ENCODE measurements at regions not wholly inside any gene's neighbourhood (a gene's known extent, or its start where the extent isn't known, plus 50 kb on each side); places are given as distances from the start of the nearest gene placed in this dataset.

GRCh38 chr1:221468546-221468945, 273.3 kb downstream of the DUSP10 start:
- Histone ChIP-seq H3K9me3 (ENCODE audit: severe bottlenecking) (no peaks in the 10 kb centered on the region), H3K4me1 (ENCODE audit: insufficient read depth, poor library complexity, severe bottlenecking) (no peaks in the 10 kb centered on the region), H3K27me3 (ENCODE audit: insufficient read depth, poor library complexity, severe bottlenecking) (no peaks in the 10 kb centered on the region), H3K36me3 (ENCODE audit: low read depth) (no peaks in the 10 kb centered on the region), H3K4me3 (ENCODE audit: severe bottlenecking) (no peak overlapping the region), H3K27ac (ENCODE audit: poor library complexity, severe bottlenecking) (no peak overlapping the region)
- DNase-seq (ENCODE audit: low spot score) (no peak), ATAC-seq (ENCODE audit: low read depth) (no peak)
- TF ChIP-seq CTCF (IDR thresholded peaks at IDR 0.05; ENCODE audit: poor library complexity, severe bottlenecking) = no peak

GRCh38 chr1:221469476-221469875, 272.4 kb downstream of the DUSP10 start:
- Histone ChIP-seq H3K27ac (ENCODE audit: poor library complexity, severe bottlenecking) (no peak overlapping the region), H3K27me3 (ENCODE audit: insufficient read depth, poor library complexity, severe bottlenecking) (no peaks in the 10 kb centered on the region), H3K4me3 (ENCODE audit: severe bottlenecking) (no peak overlapping the region), H3K9me3 (ENCODE audit: severe bottlenecking) (no peaks in the 10 kb centered on the region), H3K36me3 (ENCODE audit: low read depth) (no peaks in the 10 kb centered on the region), H3K4me1 (ENCODE audit: insufficient read depth, poor library complexity, severe bottlenecking) (no peaks in the 10 kb centered on the region)
- no peak for DNase-seq (ENCODE audit: low spot score)
- TF ChIP-seq CTCF (IDR thresholded peaks at IDR 0.05; ENCODE audit: poor library complexity, severe bottlenecking) = no peak
- no peak for ATAC-seq (ENCODE audit: low read depth)

- H3K27me3 ChIP-seq (ENCODE audit: insufficient read depth, poor library complexity, severe bottlenecking) = no peaks in the 10 kb centered on the region
- no peak for TF ChIP-seq CTCF (IDR thresholded peaks at IDR 0.05; ENCODE audit: poor library complexity, severe bottlenecking)
- no peaks in the 10 kb centered on the region for H3K36me3 ChIP-seq (ENCODE audit: low read depth)
- no peak overlapping the region for H3K27ac ChIP-seq (ENCODE audit: poor library complexity, severe bottlenecking)
- ATAC-seq (ENCODE audit: low read depth) (no peak), DNase-seq (ENCODE audit: low spot score) (no peak)
- no peak overlapping the region for H3K4me3 ChIP-seq (ENCODE audit: severe bottlenecking)
- H3K4me1 ChIP-seq (ENCODE audit: insufficient read depth, poor library complexity, severe bottlenecking) = no peaks in the 10 kb centered on the region
- H3K9me3 ChIP-seq (ENCODE audit: severe bottlenecking) = no peaks in the 10 kb centered on the region
Observed at GRCh38 chr1:221470000-221470698, 271.7 kb downstream of the DUSP10 start.

- Histone ChIP-seq H3K36me3 (ENCODE audit: low read depth) (no peaks in the 10 kb centered on the region), H3K27me3 (ENCODE audit: insufficient read depth, poor library complexity, severe bottlenecking) (no peaks in the 10 kb centered on the region), H3K4me3 (ENCODE audit: severe bottlenecking) (no peak overlapping the region), H3K9me3 (ENCODE audit: severe bottlenecking) (no peaks in the 10 kb centered on the region), H3K27ac (ENCODE audit: poor library complexity, severe bottlenecking) (no peak overlapping the region), H3K4me1 (ENCODE audit: insufficient read depth, poor library complexity, severe bottlenecking) (no peaks in the 10 kb centered on the region)
- no peak for TF ChIP-seq CTCF (IDR thresholded peaks at IDR 0.05; ENCODE audit: poor library complexity, severe bottlenecking)
- DNase-seq (ENCODE audit: low spot score) (no peak), ATAC-seq (ENCODE audit: low read depth) (no peak)
Observed at GRCh38 chr1:221473411-221473810, 268.5 kb downstream of the DUSP10 start.

GRCh38 chr1:221477252-221477651, 264.6 kb downstream of the DUSP10 start:
- ATAC-seq (ENCODE audit: low read depth) = no peak
- DNase-seq (ENCODE audit: low spot score) = no peak
- no peaks in the 10 kb centered on the region for H3K9me3 ChIP-seq (ENCODE audit: severe bottlenecking)
- H3K4me3 ChIP-seq (ENCODE audit: severe bottlenecking) = no peak overlapping the region
- TF ChIP-seq CTCF (IDR thresholded peaks at IDR 0.05; ENCODE audit: poor library complexity, severe bottlenecking) = no peak
- no peaks in the 10 kb centered on the region for H3K36me3 ChIP-seq (ENCODE audit: low read depth)
- H3K27me3 ChIP-seq (ENCODE audit: insufficient read depth, poor library complexity, severe bottlenecking) = no peaks in the 10 kb centered on the region
- H3K27ac ChIP-seq (ENCODE audit: poor library complexity, severe bottlenecking) = no peak overlapping the region
- H3K4me1 ChIP-seq (ENCODE audit: insufficient read depth, poor library complexity, severe bottlenecking) = no peaks in the 10 kb centered on the region

All from RWPE2 (cell line).